ENCODE measurements at regions not wholly inside any gene's neighbourhood (a gene's known extent, or its start where the extent isn't known, plus 50 kb on each side); places are given as distances from the start of the nearest gene placed in this dataset.
"Not testable (repeated sequence)": the region's sequence is repeated elsewhere in the genome, so short reads cannot be mapped to it uniquely, and the experiment has no call there.

DNA sequence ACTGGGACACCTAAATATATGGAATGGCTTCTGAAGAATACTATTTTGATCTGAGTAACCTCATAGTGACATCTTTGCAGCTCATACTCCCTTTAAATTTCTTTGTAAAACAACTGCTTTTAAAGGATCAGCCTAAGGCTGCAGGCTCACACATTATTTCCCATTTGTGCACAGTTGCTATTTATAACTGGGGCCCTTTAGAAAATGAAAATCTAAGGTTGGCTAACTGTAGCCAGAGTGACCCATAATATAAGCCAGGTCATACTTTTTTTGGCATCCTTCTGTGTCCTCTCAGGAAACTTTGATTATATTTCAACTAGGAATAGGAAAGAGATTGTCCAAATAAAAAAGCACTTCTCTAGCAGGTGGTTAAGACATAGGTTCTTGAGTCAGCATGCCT, 123.6 kb upstream of the RASGEF1B start:
- DNase-seq (no peak), ATAC-seq (ENCODE audit: poor library complexity) (peak; percentile 53)
- intact Hi-C loops (cut with DNase I), result no loop called here

DNA sequence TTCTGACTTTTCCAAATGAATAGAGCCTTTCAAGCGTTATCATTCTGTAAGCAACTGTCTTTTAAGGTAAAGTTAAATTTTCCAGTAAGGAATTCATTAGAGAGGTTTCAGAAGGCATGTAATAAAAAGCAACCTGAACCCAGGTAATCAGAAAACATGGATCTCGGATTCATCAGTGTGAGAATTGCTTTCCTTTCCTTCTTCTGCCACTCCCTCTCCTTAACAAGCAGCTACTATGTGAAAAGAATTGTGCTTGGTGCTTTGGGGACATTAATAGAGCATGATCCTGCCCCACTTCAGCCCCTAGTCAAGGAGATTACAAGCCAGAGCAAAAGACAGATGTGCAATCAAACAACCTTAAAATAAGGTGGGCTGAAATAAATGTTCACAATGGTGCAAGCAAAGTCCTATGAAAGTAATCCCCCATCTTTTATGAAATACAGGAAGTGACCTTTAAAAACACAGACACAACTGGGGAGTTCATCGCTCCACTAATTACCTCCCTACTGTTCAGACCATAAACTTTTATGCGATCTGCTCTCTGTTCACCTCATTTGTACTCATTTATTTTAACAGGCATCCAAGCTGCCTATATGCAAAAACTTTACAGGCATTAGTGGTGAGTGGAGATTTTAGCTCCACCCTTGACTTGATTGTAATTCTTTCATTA, 122.9 kb upstream of the RASGEF1B start:
- no peak for ATAC-seq (ENCODE audit: poor library complexity)
- no peak for DNase-seq
- intact Hi-C loops (cut with DNase I), result no loop called here

DNA sequence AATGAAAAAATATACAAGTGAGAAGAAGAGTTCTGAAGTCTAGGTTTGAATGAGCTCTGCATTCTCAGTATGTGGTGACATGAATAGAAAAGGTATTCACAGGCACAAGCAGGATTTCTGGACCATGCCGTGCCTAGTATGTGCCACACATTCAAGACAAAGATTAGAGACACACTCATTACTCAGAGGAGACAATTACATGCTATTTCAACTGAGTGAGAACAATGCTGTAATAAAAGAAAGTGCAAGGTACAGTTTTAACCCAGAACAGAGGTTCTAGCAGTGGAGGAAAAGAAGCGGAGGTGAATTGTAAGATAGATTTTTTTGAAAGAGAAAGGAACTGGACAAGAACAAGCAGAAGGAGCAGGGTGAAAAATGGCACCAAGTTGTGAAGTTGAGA, 121.0 kb upstream of the RASGEF1B start:
- DNase-seq (no peak), ATAC-seq (ENCODE audit: poor library complexity) (no peak)

DNA sequence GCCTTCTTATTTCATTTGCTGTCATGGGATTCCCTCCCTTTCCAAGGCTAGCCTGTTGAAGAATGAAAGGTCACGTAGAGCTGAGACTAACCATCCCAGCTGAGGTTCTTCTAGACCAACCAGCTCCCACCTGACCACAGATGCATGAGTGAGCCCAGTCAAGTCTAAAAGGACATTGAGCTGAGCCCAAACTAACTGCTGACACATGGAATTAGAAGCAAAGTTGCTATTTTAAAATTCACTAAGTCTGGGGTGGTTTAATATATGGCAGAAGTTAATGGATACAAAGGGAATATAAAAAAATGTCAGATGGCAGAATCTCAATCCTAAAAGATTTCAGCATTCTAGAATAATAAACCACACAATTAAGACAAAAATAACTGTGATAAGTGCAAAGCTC, 118.9 kb upstream of the RASGEF1B start:
- DNase-seq, result no peak
- no peak for ATAC-seq (ENCODE audit: poor library complexity)
- intact Hi-C loops (cut with DNase I), result no loop called here

More for the DNA sequence above, 121.0 kb upstream of the RASGEF1B start:
- intact Hi-C loops (cut with DNase I), result no loop called here

DNA sequence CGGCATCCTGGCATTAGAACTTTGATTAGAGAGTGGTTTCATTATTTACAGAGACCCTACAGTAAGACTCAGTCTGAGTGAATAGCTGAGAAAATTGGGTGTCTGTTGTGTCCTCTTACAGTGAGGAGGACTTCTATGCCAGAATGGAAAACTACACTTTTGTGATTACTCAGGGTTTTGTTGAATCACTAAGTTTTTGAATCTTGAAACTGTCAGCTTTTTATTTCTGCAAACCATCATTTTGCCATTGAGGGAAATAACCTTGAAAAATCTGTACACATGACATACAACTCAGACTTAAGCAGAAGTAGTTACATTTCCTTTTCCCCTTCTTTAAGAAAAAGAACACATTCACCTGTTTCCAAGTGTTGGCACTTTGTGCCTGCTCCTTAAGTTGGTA, 117.6 kb upstream of the RASGEF1B start:
- DNase-seq (no peak), ATAC-seq (ENCODE audit: poor library complexity) (no peak)
- intact Hi-C loops (cut with DNase I), result no loop called here

DNA sequence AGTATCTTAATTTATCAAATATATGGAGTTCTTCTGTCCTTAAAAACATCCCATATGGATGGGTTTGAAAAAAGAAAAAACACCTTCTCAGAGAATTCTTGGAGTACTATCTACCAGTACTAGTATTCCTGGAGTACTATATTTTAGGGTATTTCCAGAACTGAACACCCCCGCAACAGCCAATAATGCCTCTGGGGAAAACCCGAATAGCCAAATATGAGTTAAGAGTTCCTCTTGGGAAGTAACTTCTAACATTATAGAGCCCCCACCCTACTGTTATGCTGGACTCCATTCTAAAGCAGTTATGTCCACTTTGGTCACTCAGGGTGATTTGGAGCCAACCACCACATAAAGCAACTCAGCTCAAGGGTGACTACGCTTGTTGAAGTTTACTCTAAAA, 115.0 kb upstream of the RASGEF1B start:
- intact Hi-C loops (cut with DNase I), result no loop called here
- ATAC-seq (ENCODE audit: poor library complexity), result no peak
- no peak for DNase-seq

DNA sequence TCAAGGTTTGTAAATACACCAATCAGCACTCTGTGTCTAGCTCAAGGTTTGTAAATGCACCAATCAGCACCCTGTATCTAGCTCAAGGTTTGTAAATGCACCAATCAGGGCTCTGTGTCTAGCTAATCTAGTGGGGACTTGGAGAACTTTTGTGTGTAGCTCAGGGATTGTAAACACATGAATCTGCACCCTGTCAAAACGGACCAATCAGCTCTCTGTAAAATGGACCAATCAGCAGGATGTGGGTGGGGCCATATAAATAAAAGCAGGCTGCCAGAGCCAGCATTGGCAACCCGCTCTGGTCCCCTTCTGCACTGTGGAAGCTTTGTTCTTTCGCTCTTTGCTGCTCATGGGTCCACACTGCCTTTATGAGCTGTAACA, 109.3 kb upstream of the RASGEF1B start:
- ATAC-seq (ENCODE audit: poor library complexity); intact Hi-C loops (cut with DNase I): not testable (repeated sequence)
- peak; percentile 14 for DNase-seq

DNA sequence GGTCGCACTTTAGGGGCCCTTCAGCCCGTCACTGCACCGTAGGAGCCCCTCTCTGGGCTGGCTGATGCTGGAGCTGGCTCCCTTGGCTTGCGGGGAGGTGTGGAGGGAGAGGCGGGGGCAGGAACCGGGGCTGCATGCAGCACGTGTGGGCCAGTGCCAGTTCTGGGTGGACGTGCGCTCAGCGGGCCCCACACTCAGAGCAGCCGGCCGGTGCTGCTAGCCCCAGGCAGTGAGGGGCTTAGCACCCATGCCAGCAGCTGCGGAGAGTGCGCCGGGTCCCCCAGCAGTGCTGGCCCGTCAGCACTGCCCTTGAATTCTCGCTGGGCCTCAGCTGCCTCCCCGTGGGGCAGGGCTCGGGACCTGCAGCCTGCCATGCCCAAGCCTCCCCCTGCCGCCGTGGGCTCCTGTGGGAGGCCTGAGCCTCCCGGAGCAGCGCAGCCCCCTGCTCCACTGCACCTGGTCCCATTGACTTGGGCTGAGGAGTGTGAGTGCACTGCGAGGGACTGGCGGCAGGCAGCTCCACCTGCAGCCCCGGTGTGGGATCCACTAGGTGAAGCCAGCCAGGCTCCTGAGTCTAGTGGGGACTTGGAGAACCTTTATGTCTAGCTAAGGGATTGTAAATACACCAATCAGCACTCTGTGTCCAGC, 108.8 kb upstream of the RASGEF1B start:
- peak; percentile 23 for DNase-seq
- intact Hi-C loops (cut with DNase I), result no loop called here
- no peak for ATAC-seq (ENCODE audit: poor library complexity)

DNA sequence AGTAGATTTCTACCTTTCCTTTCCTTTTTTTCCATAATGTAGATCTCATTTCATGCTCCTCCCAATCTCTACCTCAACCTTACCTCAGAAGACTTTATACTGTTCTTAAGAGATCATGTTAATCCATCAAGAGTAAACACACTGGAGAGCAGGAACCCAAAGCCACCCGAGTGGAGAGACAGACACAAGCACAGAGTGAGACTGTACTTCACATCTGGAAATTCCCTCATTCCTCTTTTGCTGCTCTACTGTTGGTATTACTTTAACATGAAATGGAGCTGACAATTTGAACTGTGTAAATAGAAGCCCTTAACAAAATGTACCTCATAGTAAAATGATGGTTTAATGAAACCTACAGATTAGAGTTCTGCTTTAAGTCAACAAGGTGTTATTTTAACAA, 105.7 kb upstream of the RASGEF1B start:
- ATAC-seq (ENCODE audit: poor library complexity) (no peak), DNase-seq (no peak)
- intact Hi-C loops (cut with DNase I), result no loop called here

DNA sequence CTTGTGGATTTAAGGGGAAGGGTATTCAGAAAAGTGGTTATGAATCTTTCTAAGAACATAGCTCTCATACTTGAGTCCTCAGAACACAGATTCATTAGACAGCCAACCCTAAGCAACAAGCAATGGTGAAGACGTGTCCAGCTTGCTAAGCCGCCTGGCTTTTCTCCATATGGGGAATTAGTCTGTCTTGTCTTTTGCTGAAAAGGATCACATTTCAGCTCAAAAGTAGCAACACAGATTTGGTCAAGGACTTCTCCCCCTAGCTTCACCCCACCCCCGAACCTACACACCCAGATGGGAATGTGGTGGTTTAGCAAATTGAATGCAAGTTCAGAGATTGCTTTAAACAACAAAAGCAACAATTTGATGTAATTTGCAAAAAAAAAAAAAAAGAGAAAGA, 103.3 kb upstream of the RASGEF1B start:
- intact Hi-C loops (cut with DNase I), result no loop called here
- ATAC-seq (ENCODE audit: poor library complexity), result no peak

DNA sequence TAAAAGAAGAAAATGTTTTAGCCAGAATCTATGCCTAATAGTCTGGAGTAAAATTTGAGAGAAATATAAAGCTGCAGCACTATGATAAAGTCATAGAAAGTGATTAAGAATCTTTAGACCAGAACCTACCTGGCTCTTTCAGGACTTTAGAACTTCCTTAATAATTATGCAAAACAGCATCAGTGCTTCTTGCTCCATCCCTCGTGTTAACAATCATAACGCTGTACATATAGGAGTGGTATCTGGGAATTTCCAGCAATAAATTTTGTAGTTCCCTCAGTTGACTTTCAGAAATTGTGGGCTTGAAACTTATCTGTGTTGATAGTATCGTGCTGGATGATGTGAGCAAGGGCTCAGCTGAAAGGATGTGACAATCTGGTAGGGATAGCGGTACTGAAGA, 102.1 kb upstream of the RASGEF1B start:
- ATAC-seq (ENCODE audit: poor library complexity), result no peak
- intact Hi-C loops (cut with DNase I), result no loop called here
- no peak for DNase-seq

More for the DNA sequence above, 103.3 kb upstream of the RASGEF1B start:
- no peak for DNase-seq

DNA sequence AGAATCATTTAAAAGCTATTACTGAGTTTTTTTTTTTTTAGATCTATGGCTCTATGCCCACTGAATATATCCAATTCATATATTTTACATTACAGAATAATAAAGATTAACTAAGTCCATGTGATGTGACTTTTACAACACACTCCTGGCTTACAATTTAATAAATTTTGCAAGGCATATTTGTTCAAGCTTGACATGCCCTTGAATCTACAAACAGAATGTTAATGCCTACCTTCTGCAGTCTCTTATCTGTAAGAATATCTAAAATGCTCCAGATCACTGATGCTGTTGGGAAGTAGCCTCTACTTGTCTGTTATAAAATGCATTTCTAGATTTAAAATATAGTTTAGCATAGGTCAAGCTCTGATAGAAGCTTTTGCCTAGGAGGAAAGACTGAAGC, 100.7 kb upstream of the RASGEF1B start:
- intact Hi-C loops (cut with DNase I), result no loop called here
- ATAC-seq (ENCODE audit: poor library complexity), result no peak
- no peak for DNase-seq

DNA sequence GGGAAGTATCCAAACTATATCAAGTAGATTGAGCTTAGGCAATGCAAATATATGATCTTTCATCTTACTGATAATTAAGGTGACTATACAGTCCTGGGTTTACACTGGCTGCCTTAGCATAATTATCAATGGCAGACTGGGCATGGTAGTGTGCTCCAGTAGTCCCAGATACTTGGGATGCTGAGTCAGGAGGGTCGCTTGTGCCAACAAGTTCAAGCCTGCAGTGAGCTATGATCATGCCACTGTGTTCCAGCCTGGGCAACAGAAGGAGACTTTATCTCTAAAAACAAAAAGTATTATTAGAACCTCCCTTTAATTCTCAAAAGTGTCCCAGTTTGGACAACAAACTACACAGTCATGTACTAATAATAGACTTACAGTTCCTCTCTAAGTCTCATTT, 99.4 kb upstream of the RASGEF1B start:
- ATAC-seq (ENCODE audit: poor library complexity), result no peak
- intact Hi-C loops (cut with DNase I), result no loop called here
- no peak for DNase-seq

DNA sequence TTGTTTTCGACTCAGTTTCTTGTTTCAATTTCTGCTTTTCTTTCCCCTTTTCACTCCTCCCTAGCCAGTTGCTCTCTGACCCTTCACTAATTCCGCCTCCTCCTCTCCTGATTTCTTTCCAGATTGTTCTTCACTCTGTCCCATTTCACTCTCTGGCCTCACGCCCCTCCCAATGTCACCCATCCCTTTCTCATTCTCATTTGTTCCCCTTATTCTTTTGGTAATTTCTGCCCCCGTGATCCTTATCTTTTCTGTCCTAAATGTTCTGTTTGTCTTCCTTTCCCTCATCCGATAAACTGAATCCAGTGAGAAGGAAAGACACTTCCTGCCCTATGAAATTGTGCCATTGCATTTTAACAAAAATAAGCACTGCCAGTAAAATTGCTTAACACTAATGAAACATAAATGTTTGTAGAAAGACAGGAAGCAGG, 94.5 kb upstream of the RASGEF1B start:
- intact Hi-C loops (cut with DNase I), result no loop called here
- ATAC-seq (ENCODE audit: poor library complexity) (peak; percentile 77), DNase-seq (no peak)

DNA sequence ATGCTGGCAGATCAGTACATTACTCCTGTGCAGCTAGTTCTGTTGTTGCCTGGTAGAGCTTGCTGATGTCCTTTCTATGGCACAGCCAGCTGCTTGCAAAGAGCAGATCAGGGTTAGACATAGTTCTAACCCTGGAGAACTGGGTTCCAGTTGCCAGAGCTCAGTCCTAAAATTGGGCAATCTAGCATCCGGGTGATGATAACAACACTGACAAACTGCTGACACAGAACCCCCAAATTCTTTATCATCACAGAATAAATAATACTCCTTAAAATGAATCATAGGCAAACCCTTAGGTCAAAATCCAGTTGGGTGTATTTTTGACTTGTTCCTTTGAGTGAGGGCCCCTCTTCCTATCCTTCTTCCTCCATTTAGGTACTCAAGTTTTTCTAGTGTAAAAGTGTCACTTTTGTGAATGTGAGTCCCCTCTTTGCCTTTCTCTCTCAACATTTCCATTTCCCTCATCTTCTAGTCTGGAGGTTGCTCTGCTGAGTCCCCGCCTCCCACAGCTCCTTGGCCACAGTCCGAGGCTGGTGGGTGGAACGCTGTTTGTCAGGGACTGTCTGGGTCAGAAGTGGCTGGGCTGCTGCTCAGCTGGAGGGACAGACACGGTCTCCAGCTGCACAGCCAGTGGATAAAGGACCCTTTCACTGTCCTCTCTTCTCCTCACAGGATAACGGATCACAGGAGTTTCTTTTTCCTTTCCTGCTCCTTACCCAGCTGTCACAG, 93.6 kb upstream of the RASGEF1B start:
- DNase-seq (peak; percentile 91), ATAC-seq (ENCODE audit: poor library complexity) (peak; percentile 98)
- intact Hi-C loops (cut with DNase I), result no loop called here

DNA sequence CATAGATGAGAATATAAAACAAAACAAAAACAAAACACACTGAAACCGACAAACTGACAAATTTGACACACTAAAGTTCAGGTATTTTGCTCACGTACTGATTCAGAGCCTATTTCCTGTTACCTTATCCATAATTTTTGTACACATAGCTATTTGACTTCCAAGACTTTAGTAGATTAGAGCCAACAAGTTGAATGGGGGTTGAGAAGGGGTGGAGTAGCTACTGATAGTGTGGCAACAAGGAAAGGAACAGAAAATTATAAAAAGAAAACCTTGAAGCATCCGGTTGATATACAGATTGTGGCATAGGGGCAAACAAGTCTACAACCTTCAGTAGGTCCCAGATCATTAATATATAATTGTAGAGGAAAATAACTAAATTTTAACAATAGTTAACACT, 92.3 kb upstream of the RASGEF1B start:
- intact Hi-C loops (cut with DNase I), result no loop called here
- ATAC-seq (ENCODE audit: poor library complexity), result no peak
- DNase-seq, result no peak

DNA sequence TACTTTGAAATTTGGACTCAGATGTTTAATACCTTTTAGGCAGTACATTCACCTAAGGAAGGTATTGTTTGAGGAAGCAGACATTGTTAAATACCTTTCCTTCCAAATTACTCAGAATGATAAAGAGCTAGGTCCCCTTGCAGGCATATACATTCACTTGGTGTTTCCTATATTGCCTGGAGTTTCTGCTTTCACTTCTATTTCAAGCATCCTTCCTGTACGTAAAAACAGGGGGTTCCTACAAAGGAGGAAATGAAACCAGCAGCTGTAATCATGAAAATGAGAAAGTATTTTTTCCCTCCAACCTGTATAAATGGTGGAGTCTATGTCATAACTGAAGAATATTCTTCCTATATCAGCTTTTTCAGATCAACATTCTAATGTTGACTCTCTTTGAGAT, 90.4 kb upstream of the RASGEF1B start:
- ATAC-seq (ENCODE audit: poor library complexity) (no peak), DNase-seq (no peak)
- intact Hi-C loops (cut with DNase I), result no loop called here

DNA sequence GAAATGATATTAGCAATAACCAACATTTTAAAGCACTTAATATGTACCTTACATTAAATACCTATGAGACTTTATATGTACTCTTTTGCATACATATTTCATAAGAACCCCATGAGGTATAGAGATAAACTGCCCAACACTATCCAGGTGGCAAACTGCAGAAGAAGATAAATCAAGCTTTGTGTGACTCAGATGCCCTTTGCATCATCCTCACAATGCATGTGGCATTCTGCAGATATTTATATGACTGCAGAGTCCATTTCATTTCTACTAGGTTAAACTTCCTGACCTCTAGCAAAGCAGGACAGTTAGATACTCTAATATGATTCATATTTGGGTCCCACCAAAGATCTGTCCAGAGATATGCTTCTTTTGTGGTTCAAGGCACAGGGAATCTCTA, 85.6 kb upstream of the RASGEF1B start:
- DNase-seq, result no peak
- no peak for ATAC-seq (ENCODE audit: poor library complexity)
- intact Hi-C loops (cut with DNase I), result no loop called here

DNA sequence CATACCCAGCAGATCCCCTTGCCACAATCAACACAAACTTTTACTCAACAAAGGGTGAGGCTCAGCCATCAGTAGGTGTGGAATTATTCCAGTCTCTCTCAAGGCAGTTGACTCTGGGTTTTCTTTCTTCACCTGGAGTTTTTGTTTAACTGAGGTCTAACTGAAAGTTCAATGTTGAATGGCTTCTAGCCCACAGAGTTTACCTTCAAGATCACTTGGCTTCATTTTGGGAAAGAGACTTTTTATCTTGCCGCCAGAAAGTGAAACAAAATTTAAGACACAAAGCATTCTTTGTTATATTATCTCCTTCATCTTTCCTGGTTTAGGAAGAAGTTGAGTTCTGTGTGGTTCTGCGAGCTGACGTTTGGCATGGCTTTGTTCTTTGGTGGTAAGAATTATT, 83.8 kb upstream of the RASGEF1B start:
- ATAC-seq (ENCODE audit: poor library complexity) (no peak), DNase-seq (no peak)
- intact Hi-C loops (cut with DNase I), result no loop called here

DNA sequence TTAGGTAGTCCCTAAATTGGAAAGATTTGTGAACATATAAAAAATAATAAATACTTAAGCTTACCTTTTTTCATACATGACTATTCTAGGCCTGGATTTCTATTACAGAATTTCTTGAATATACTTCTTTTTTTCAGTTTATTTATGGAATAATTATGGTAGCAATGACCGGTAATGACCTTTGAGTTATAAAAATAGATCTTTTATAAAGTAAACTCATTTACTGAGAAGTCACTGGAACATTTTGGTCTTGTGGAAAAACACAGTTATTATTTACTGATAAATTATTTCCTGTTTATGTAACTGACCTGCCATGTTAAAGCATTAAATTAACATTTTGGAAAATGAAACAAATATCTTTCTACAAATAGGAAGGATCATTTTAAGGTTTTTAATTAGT, 80.4 kb upstream of the RASGEF1B start:
- intact Hi-C loops (cut with DNase I), result no loop called here
- ATAC-seq (ENCODE audit: poor library complexity) (no peak), DNase-seq (no peak)

Data from Right ventricle myocardium superior (tissue), 1 donor.